ENCODE measurements at regions not wholly inside any gene's neighbourhood (a gene's known extent, or its start where the extent isn't known, plus 50 kb on each side); places are given as distances from the start of the nearest gene placed in this dataset.

GRCh38 chr14:59009967-59010366, 178.5 kb upstream of the DAAM1 start (continued):
- TF ChIP-seq ZNF407 (CRISPR knock-in tag; IDR thresholded peaks at IDR 0.05; ENCODE audit: not compliant biosample characterization) (no peak), ZNF263 (CRISPR knock-in tag; IDR thresholded peaks at IDR 0.05) (no peak), IRF9 (CRISPR knock-in tag; IDR thresholded peaks at IDR 0.05; ENCODE audit: borderline replicate concordance) (no peak), JARID2 (CRISPR knock-in tag; IDR thresholded peaks at IDR 0.05; ENCODE audit: insufficient replicate concordance) (no peak), FOXC1 (CRISPR knock-in tag; IDR thresholded peaks at IDR 0.05; ENCODE audit: borderline replicate concordance) (no peak), KLF9 (CRISPR knock-in tag; IDR thresholded peaks at IDR 0.05; ENCODE audit: low read depth) (no peak), ZNF274 (CRISPR knock-in tag; IDR thresholded peaks at IDR 0.05) (no peak), EEA1 (CRISPR knock-in tag; IDR thresholded peaks at IDR 0.05; ENCODE audit: borderline replicate concordance) (no peak), TMF1 (CRISPR knock-in tag; IDR thresholded peaks at IDR 0.05; ENCODE audit: low read depth) (no peak), HMGA1 (CRISPR knock-in tag; conservative IDR thresholded peaks at IDR 0.05) (no peak), ZIK1 (CRISPR knock-in tag; IDR thresholded peaks at IDR 0.05; ENCODE audit: borderline replicate concordance, low read depth) (no peak), ZNF34 (CRISPR knock-in tag; IDR thresholded peaks at IDR 0.05; ENCODE audit: borderline replicate concordance) (no peak), ZBTB43 (CRISPR knock-in tag; conservative IDR thresholded peaks at IDR 0.05) (no peak), ESRRA (CRISPR knock-in tag; IDR thresholded peaks at IDR 0.05; ENCODE audit: low read depth) (no peak), POLR2G (IDR thresholded peaks at IDR 0.05; ENCODE audit: low read depth, low read length) (no peak), RFX3 (CRISPR knock-in tag; IDR thresholded peaks at IDR 0.05) (no peak), KDM3A (CRISPR knock-in tag; IDR thresholded peaks at IDR 0.05; ENCODE audit: low read depth) (no peak)
- TF ChIP-seq, protein P1, sequence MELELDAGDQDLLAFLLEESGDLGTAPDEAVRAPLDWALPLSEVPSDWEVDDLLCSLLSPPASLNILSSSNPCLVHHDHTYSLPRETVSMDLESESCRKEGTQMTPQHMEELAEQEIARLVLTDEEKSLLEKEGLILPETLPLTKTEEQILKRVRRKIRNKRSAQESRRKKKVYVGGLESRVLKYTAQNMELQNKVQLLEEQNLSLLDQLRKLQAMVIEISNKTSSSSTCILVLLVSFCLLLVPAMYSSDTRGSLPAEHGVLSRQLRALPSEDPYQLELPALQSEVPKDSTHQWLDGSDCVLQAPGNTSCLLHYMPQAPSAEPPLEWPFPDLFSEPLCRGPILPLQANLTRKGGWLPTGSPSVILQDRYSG (CRISPR knock-in tag; IDR thresholded peaks at IDR 0.05): no peak
- TF ChIP-seq, protein P2, sequence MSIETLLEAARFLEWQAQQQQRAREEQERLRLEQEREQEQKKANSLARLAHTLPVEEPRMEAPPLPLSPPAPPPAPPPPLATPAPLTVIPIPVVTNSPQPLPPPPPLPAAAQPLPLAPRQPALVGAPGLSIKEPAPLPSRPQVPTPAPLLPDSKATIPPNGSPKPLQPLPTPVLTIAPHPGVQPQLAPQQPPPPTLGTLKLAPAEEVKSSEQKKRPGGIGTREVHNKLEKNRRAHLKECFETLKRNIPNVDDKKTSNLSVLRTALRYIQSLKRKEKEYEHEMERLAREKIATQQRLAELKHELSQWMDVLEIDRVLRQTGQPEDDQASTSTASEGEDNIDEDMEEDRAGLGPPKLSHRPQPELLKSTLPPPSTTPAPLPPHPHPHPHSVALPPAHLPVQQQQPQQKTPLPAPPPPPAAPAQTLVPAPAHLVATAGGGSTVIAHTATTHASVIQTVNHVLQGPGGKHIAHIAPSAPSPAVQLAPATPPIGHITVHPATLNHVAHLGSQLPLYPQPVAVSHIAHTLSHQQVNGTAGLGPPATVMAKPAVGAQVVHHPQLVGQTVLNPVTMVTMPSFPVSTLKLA (IDR thresholded peaks at IDR 0.05): no peak

All from HepG2 (cell line).